K562 (cell line): ENCODE measurements at regions not wholly inside any gene's neighbourhood (a gene's known extent, or its start where the extent isn't known, plus 50 kb on each side); places are given as distances from the start of the nearest gene placed in this dataset.
A peak's percentile ranks its signal among the peaks of the same experiment; 100 is the strongest.

Source experiments
- ATAC-seq: fragments of 200-7000 bp; cut with Tn5 transposase; 3 replicates; pipeline ENCODE4 v1.9.1; 2020; ENCODE audit warnings: moderate library complexity
- BruUV-seq: library from RNA; stranded (reverse); fragments of 400-500 nt; replicated peaks from 2 replicates; lab custom pipeline; 2021; lab: Mats Ljungman, UMichigan
- CTCF ChIA-PET: fragments of 300-600 bp; formaldehyde crosslinking; extraction: SDS; loops from one replicate; lab custom pipeline; 2021; ENCODE audit warnings: low intra/inter-chr PET ratio; lab: Yijun Ruan, JAX
- POLR2A ChIA-PET: fragments of 300-600, 350-650 bp; sonication (Branson Sonifier 250); formaldehyde crosslinking; extraction: SDS; loops from one replicate; lab custom pipeline; 2021; ENCODE audit warnings: antibody characterized with exemption, inconsistent platforms; lab: Yijun Ruan, JAX
- DNase-seq, 4 experiments: peaks; one replicate each; pipeline versions ENCODE4 v3.0.0 to v3.0.0-alpha.2; 2011 to 2018; ENCODE audit warnings: low spot score in 3 of 4, mixed read lengths in 3 of 4; ENCODE audit errors: extremely low read depth in 1 of 4
- FAIRE-seq: peaks from 2 replicates; lab custom pipeline; 2011; peaks lifted over from hg19 to GRCh38; lab: Jason Lieb, UNC
- H2AFZ ChIP-seq: 2 replicates; pipeline ENCODE4 v1.6.0; 2011; ENCODE audit warnings: low read depth, low read length, control low read depth, inconsistent platforms
- H3K27ac ChIP-seq: fragments of 200-600 bp; 3 replicates; pipeline ENCODE4 v1.8.0; 2011; ENCODE audit warnings: low read depth, mild to moderate bottlenecking, control low read depth, inconsistent platforms, low read length, moderate library complexity, mixed read lengths; ENCODE audit errors: extremely low read depth
- H3K27me3 ChIP-seq, 2 experiments: fragments of 300-600 bp in 1 of 2; 2 replicates in 1 of 2; 3 replicates in 1 of 2; pipeline versions ENCODE4 v1.6.0 to v1.8.0; 2011; ENCODE audit warnings: inconsistent platforms in 2 of 2, low read length in 2 of 2, mild to moderate bottlenecking in 1 of 2, mixed read lengths in 1 of 2, moderate library complexity in 1 of 2; ENCODE audit not compliant: control insufficient read depth in 2 of 2, insufficient read depth in 2 of 2
- H3K36me3 ChIP-seq: fragments of 300-600 bp; 3 replicates; pipeline ENCODE4 v1.8.0; 2011; ENCODE audit warnings: mild to moderate bottlenecking, low read length, inconsistent platforms; ENCODE audit not compliant: control insufficient read depth, insufficient read depth
- H3K4me1 ChIP-seq, 2 experiments: fragments of 200-600 bp in 1 of 2; replicated peaks in 1 of 2; 2 replicates in 1 of 2; 3 replicates in 1 of 2; pipeline versions ENCODE4 v1.5.1 to v1.8.0; 2011; ENCODE audit warnings: inconsistent platforms in 2 of 2, low read length in 2 of 2, mild to moderate bottlenecking in 1 of 2, mixed read lengths in 1 of 2, moderate library complexity in 1 of 2; ENCODE audit not compliant: control insufficient read depth in 2 of 2, insufficient read depth in 2 of 2
- H3K4me2 ChIP-seq: 2 replicates; pipeline ENCODE4 v1.6.1; 2011; ENCODE audit warnings: low read length, control low read depth, inconsistent platforms, mixed read lengths; ENCODE audit not compliant: insufficient read depth
- H3K4me3 ChIP-seq: fragments of 200-600 bp; sonication (generic), shearing (Covaris generic); 2 replicates; pipeline ENCODE4 v1.5.1; 2016; ENCODE audit warnings: control low read depth, inconsistent platforms
- H3K79me2 ChIP-seq: fragments of 200-600 bp; 3 replicates; pipeline ENCODE4 v1.8.0; 2011; ENCODE audit warnings: low read length, inconsistent platforms; ENCODE audit not compliant: control insufficient read depth, insufficient read depth
- H3K9ac ChIP-seq, 2 experiments: 2 replicates each; pipeline versions ENCODE4 v1.6.0 to v1.6.1; 2011; ENCODE audit warnings: low read depth in 2 of 2, low read length in 2 of 2, control low read depth in 1 of 2, inconsistent platforms in 1 of 2, mild to moderate bottlenecking in 1 of 2, mixed read lengths in 1 of 2; ENCODE audit not compliant: insufficient read depth in 1 of 2
- H3K9me1 ChIP-seq: one replicate; pipeline ENCODE4 v1.6.0; 2011; ENCODE audit warnings: inconsistent platforms, mild to moderate bottlenecking, low read length, moderate library complexity; ENCODE audit not compliant: control insufficient read depth, insufficient read depth
- H3K9me3 ChIP-seq: replicated peaks from 2 replicates; pipeline ENCODE4 v1.5.1; 2011; ENCODE audit warnings: low read depth, low read length, inconsistent platforms; ENCODE audit not compliant: control insufficient read depth, insufficient read depth
- H4K20me1 ChIP-seq: replicated peaks from 2 replicates; pipeline ENCODE4 v1.6.1; 2011; ENCODE audit warnings: low read length, inconsistent platforms, mixed read lengths; ENCODE audit not compliant: control insufficient read depth, insufficient read depth
- EGR1 ChIP-seq: fragments of 450-650 bp; conservative IDR thresholded peaks from 2 replicates; pipeline ENCODE4 v1.6.1; 2017; ENCODE audit warnings: mild to moderate bottlenecking
- EHMT2 ChIP-seq: fragments of 450-650 bp; IDR thresholded peaks from 2 replicates; pipeline ENCODE4 v1.6.1; 2018; ENCODE audit warnings: antibody characterized with exemption
- ESRRA ChIP-seq: fragments of 450-650 bp; IDR thresholded peaks from 2 replicates; pipeline ENCODE4 v1.6.1; 2014; ENCODE audit warnings: low read depth, mild to moderate bottlenecking, moderate library complexity, borderline replicate concordance
- HNRNPLL ChIP-seq: fragments of 200-400 bp; formaldehyde crosslinking; IDR thresholded peaks from 2 replicates; pipeline ENCODE4 v1.6.1; 2017; ENCODE audit warnings: low read length, low read depth, mild to moderate bottlenecking; ENCODE audit not compliant: poor library complexity, severe bottlenecking
- KDM1A ChIP-seq, 2 experiments: fragments of 450-650 bp; IDR thresholded peaks; 2 replicates each; pipeline ENCODE4 v1.6.1; 2016; ENCODE audit warnings: mild to moderate bottlenecking in 2 of 2
- SIRT6 ChIP-seq: IDR thresholded peaks from one replicate; pipeline ENCODE4 v1.6.1; 2012; ENCODE audit warnings: low read depth, mild to moderate bottlenecking, control low read depth, inconsistent platforms, low read length, moderate library complexity
- SRSF3 ChIP-seq: fragments of 200-400 bp; formaldehyde crosslinking; IDR thresholded peaks from 2 replicates; pipeline ENCODE4 v1.6.1; 2016; ENCODE audit warnings: mild to moderate bottlenecking, low read length, moderate library complexity; ENCODE audit not compliant: insufficient read depth
- TCFL5 ChIP-seq: fragments of 250-450 bp; sonication (Bioruptor Pico); conservative IDR thresholded peaks from 2 replicates; pipeline ENCODE4 v1.6.1; 2021; ENCODE audit warnings: mild to moderate bottlenecking, moderate library complexity, matching md5 sums
- ZBTB9 ChIP-seq: fragments of 450-650 bp; formaldehyde crosslinking; IDR thresholded peaks from 2 replicates; pipeline ENCODE4 v1.4.0; 2020; ENCODE audit warnings: mild to moderate bottlenecking, moderate library complexity
- ZNF408 ChIP-seq: fragments of 250-450 bp; sonication (Bioruptor Pico); IDR thresholded peaks from 2 replicates; pipeline ENCODE4 v1.4.0; 2020; ENCODE audit warnings: low read depth, mild to moderate bottlenecking, moderate library complexity
- WGBS: fragments of 100-300 bp; shearing (Covaris generic); methylation state at CpG from one replicate; pipeline ENCODE4 v1.1.6; 2016; ENCODE audit warnings: low coverage, mixed read lengths; ENCODE audit not compliant: insufficient coverage; ENCODE audit errors: missing lambda C conversion rate; 5-methylcytosine and 5-hydroxymethylcytosine counted together
- in situ Hi-C: fragments of 300-500 bp; cut with MboI; formaldehyde crosslinking; loops from 4 replicates; pipeline ENCODE4 v1.15.0; 2018; ENCODE audit warnings: inconsistent platforms, mixed read lengths
- intact Hi-C: fragments of 100-400 bp; cut with micrococcal nuclease; formaldehyde crosslinking; loops from 2 replicates; pipeline ENCODE4 v1.14.2; 2022
- TF ChIP-seq, protein P1 (sequence below): sonication (generic); formaldehyde crosslinking; IDR thresholded peaks from 2 replicates; pipeline ENCODE4 v1.8.1; 2023; ENCODE audit warnings: mild to moderate bottlenecking, missing genetic modification reagents
- TF ChIP-seq, protein P2 (sequence below): sonication (generic); formaldehyde crosslinking; IDR thresholded peaks from 2 replicates; pipeline ENCODE4 v1.8.1; 2023; ENCODE audit warnings: mild to moderate bottlenecking, missing genetic modification reagents, moderate library complexity

DNA sequence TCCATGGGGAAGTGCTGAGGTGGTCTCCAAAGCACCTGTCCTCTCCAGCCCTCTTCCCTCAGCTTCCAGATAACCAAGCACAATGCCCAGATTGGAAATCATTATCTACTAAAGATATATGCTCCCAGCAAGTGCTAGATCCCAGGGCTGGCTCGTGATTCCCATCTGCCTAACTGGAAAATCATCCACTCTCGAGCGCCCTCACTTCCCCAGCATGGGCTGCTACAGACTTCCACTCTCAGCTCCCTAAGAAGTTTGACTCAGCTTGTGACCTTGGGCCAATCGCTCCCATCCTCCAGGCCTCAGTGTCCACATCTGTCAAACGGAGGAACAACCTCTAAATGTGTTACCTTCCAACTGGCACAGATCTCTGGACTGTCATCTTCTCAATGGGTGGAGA lies 112.4 kb upstream of the ZMIZ1 start:
- Histone ChIP-seq H3K4me1 (peaks cover 0 to 28% of the 10 kb centered on the region in 2 experiments; a peak in 3 of 5 replicates), H3K36me3 (no peaks in the 10 kb centered on the region), H3K27ac (no peak overlapping the region), H3K79me2 (no peaks in the 10 kb centered on the region), H2AFZ (no peak overlapping the region), H3K9me1 (no peaks in the 10 kb centered on the region), H3K9me3 (no peaks in the 10 kb centered on the region), H3K4me2 (no peak overlapping the region), H3K27me3 (peaks cover 11 to 38% of the 10 kb centered on the region in 2 experiments; a peak in 4 of 5 replicates), H4K20me1 (no peaks in the 10 kb centered on the region; the same call in 1 of the 2 replicates), H3K4me3 (no peak overlapping the region), H3K9ac (no peak overlapping the region)
- WGBS, result 0% methylated on average over 5 of the region's 5 CpGs
- TF ChIP-seq ZNF408 (CRISPR knock-in tag) (no peak), ESRRA (peak; percentile 38; the same call in 1 of the 2 replicates)
- BruUV-seq, result no TSS peak
- FAIRE-seq (no peak), ATAC-seq (no peak), DNase-seq (no peak)
- in situ Hi-C loops (no loop called here), intact Hi-C loops (no loop called here)
- ChIA-PET CTCF (no interaction called here), POLR2A (interaction anchor here (0.8 kb wide), 1 partner anchor 17 kb away, joined by 4 read pairs; no protein-coding TSS in a partner anchor)

GRCh38 chr10:78957471-78958039 lies 111.2 kb upstream of the ZMIZ1 start:
- intact Hi-C loops (no loop called here), in situ Hi-C loops (no loop called here)
- H3K9ac ChIP-seq, result no peak overlapping the region
- POLR2A ChIA-PET, result interaction anchor here (0.6 to 1.7 kb wide), 2 partner anchors 11 to 27 kb away, joined by 3 to 5 read pairs; no protein-coding TSS in a partner anchor
- no peak overlapping the region for H2AFZ ChIP-seq
- no peak overlapping the region for H3K4me3 ChIP-seq
- no peaks in the 10 kb centered on the region; the same call in 1 of the 2 replicates for H4K20me1 ChIP-seq
- H3K79me2 ChIP-seq, result no peaks in the 10 kb centered on the region
- H3K4me1 ChIP-seq, result peaks cover 0 to 26% of the 10 kb centered on the region in 2 experiments; a peak in 3 of 5 replicates
- H3K9me3 ChIP-seq, result no peaks in the 10 kb centered on the region
- CTCF ChIA-PET, result no interaction called here
- 0% methylated on average over 2 of the region's 2 CpGs for WGBS
- H3K27ac ChIP-seq, result no peak overlapping the region
- H3K4me2 ChIP-seq, result no peak overlapping the region
- no peaks in the 10 kb centered on the region for H3K36me3 ChIP-seq
- DNase-seq (no peak), ATAC-seq (no peak), FAIRE-seq (no peak)
- peaks cover 21 to 50% of the 10 kb centered on the region in 2 experiments; a peak in 4 of 5 replicates for H3K27me3 ChIP-seq
- no TSS peak for BruUV-seq
- H3K9me1 ChIP-seq, result no peaks in the 10 kb centered on the region
- TF ChIP-seq, protein P1, sequence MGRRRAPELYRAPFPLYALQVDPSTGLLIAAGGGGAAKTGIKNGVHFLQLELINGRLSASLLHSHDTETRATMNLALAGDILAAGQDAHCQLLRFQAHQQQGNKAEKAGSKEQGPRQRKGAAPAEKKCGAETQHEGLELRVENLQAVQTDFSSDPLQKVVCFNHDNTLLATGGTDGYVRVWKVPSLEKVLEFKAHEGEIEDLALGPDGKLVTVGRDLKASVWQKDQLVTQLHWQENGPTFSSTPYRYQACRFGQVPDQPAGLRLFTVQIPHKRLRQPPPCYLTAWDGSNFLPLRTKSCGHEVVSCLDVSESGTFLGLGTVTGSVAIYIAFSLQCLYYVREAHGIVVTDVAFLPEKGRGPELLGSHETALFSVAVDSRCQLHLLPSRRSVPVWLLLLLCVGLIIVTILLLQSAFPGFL (CRISPR knock-in tag), result no peak
- TF ChIP-seq SRSF3 (no peak), ZBTB9 (CRISPR knock-in tag) (no peak), EGR1 (peak; percentile 26; the same call in 1 of the 2 replicates), TCFL5 (CRISPR knock-in tag) (no peak), HNRNPLL (no peak), EHMT2 (0 out of 2 replicates have a peak, but pooled peaks have one; percentile 19), SIRT6 (no peak), KDM1A (IDR thresholded peaks at IDR 0.05) (peak in 1 of 2 experiments; percentile 51; a peak in 1 of 4 replicates)
- TF ChIP-seq, protein P2, sequence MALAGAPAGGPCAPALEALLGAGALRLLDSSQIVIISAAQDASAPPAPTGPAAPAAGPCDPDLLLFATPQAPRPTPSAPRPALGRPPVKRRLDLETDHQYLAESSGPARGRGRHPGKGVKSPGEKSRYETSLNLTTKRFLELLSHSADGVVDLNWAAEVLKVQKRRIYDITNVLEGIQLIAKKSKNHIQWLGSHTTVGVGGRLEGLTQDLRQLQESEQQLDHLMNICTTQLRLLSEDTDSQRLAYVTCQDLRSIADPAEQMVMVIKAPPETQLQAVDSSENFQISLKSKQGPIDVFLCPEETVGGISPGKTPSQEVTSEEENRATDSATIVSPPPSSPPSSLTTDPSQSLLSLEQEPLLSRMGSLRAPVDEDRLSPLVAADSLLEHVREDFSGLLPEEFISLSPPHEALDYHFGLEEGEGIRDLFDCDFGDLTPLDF (CRISPR knock-in tag), result no peak
